ENCODE measurements at regions not wholly inside any gene's neighbourhood (a gene's known extent, or its start where the extent isn't known, plus 50 kb on each side); places are given as distances from the start of the nearest gene placed in this dataset.

- Histone ChIP-seq H3K4me1 (no peaks in the 10 kb centered on the region), H3K9me3 (no peaks in the 10 kb centered on the region), H3K4me2 (no peak overlapping the region), H3K4me3 (no peak overlapping the region), H3K27ac (no peak overlapping the region)
- FAIRE-seq (no peak), ATAC-seq (no peak), DNase-seq (ENCODE audit: low read depth in 1 of 2, low spot score in 1 of 2) (no peak)
- 2% methylated on average over 5 of the region's 5 CpGs for WGBS (ENCODE audit: missing lambda C conversion rate)
- POLR2A ChIA-PET, result no interaction called here
- CTCF ChIA-PET, result no interaction called here
- no peak for TF ChIP-seq SREBF2 (IDR thresholded peaks at IDR 0.05)
- TF ChIP-seq HDAC2 (IDR thresholded peaks at IDR 0.05), result no peak
- TF ChIP-seq NR3C1 (IDR thresholded peaks at IDR 0.05), result no peak
- no peak for TF ChIP-seq RNF2 (IDR thresholded peaks at IDR 0.05; ENCODE audit: borderline replicate concordance, low read depth)
- TF ChIP-seq FOXS1 (CRISPR knock-in tag; IDR thresholded peaks at IDR 0.05), result no peak
- TF ChIP-seq HOXB13 (CRISPR knock-in tag; IDR thresholded peaks at IDR 0.05; ENCODE audit: low read depth), result no peak
- no peak for TF ChIP-seq CTCF (IDR thresholded peaks at IDR 0.05)
- no peak for TF ChIP-seq PHF8 (IDR thresholded peaks at IDR 0.05; ENCODE audit: borderline replicate concordance, low read depth)
- no peak for TF ChIP-seq BCL3 (IDR thresholded peaks at IDR 0.05)
- TF ChIP-seq E2F6 (IDR thresholded peaks at IDR 0.05; ENCODE audit: borderline replicate concordance, low read depth), result no peak
- TF ChIP-seq CEBPB (IDR thresholded peaks at IDR 0.05), result no peak
- no peak for TF ChIP-seq MAZ (IDR thresholded peaks at IDR 0.05; ENCODE audit: borderline replicate concordance, low read depth, low read length)
Measured at GRCh38 chr7:125857606-125858005, 928.0 kb upstream of the POT1 start.

- WGBS (ENCODE audit: missing lambda C conversion rate), result 0% methylated on average over 2 of the region's 2 CpGs
- ChIA-PET CTCF (no interaction called here), POLR2A (no interaction called here)
- Histone ChIP-seq H3K4me2 (no peak overlapping the region), H3K4me3 (no peak overlapping the region), H3K4me1 (no peaks in the 10 kb centered on the region), H3K27ac (no peak overlapping the region), H3K9me3 (no peaks in the 10 kb centered on the region)
- no peak for FAIRE-seq
- ATAC-seq, result no peak
- TF ChIP-seq FOSB (CRISPR knock-in tag; IDR thresholded peaks at IDR 0.05), result no peak
- TF ChIP-seq CTCF (IDR thresholded peaks at IDR 0.05), result no peak
- no peak for TF ChIP-seq CEBPB (IDR thresholded peaks at IDR 0.05)
- TF ChIP-seq NPAS2 (CRISPR knock-in tag; IDR thresholded peaks at IDR 0.05; ENCODE audit: borderline replicate concordance), result no peak
- no peak for TF ChIP-seq SMC3 (IDR thresholded peaks at IDR 0.05)
- no peak for TF ChIP-seq HOXA7 (CRISPR knock-in tag; IDR thresholded peaks at IDR 0.05)
- TF ChIP-seq KDM1A (IDR thresholded peaks at IDR 0.05; ENCODE audit: low read depth), result no peak
- no peak for TF ChIP-seq CBX8 (IDR thresholded peaks at IDR 0.05)
- TF ChIP-seq RNF2 (IDR thresholded peaks at IDR 0.05; ENCODE audit: borderline replicate concordance, low read depth), result no peak
- no peak for TF ChIP-seq MAZ (IDR thresholded peaks at IDR 0.05; ENCODE audit: borderline replicate concordance, low read depth, low read length)
- TF ChIP-seq HOXB13 (CRISPR knock-in tag; IDR thresholded peaks at IDR 0.05; ENCODE audit: low read depth), result no peak
- no peak for TF ChIP-seq TFCP2L1 (CRISPR knock-in tag; IDR thresholded peaks at IDR 0.05)
- DNase-seq (ENCODE audit: low read depth in 1 of 2, low spot score in 1 of 2), result no peak
Measured at GRCh38 chr7:125848157-125848556, 918.5 kb upstream of the POT1 start.
